ENCODE measurements at regions not wholly inside any gene's neighbourhood (a gene's known extent, or its start where the extent isn't known, plus 50 kb on each side); places are given as distances from the start of the nearest gene placed in this dataset.

- H3K27me3 ChIP-seq (ENCODE audit: insufficient read depth, low read depth, low read length): no peaks in the 10 kb centered on the region
- no peak overlapping the region for H3K27ac ChIP-seq (ENCODE audit: low read length)
- no peak overlapping the region for H2AFZ ChIP-seq (ENCODE audit: low read depth, low read length)
- no peak overlapping the region for H3K9ac ChIP-seq (ENCODE audit: low read length)
- no peak overlapping the region for H3K4me3 ChIP-seq (ENCODE audit: low read length)
- no peaks in the 10 kb centered on the region for H4K20me1 ChIP-seq (ENCODE audit: insufficient read depth)
- no peak for TF ChIP-seq REST (IDR thresholded peaks at IDR 0.05; ENCODE audit: borderline replicate concordance)
- TF ChIP-seq EZH2 (IDR thresholded peaks at IDR 0.05; ENCODE audit: borderline replicate concordance, insufficient read depth, low read length, poor library complexity, severe bottlenecking): no peak
- no peak for TF ChIP-seq TAF1 (IDR thresholded peaks at IDR 0.05; ENCODE audit: low read depth)
- TF ChIP-seq RAD21 (conservative IDR thresholded peaks at IDR 0.05): no peak
- no peak for TF ChIP-seq SMC3 (conservative IDR thresholded peaks at IDR 0.05; ENCODE audit: poor library complexity)
- no peak for TF ChIP-seq CTCF (IDR thresholded peaks at IDR 0.05; ENCODE audit: poor library complexity, severe bottlenecking)
- TF ChIP-seq EP300 (conservative IDR thresholded peaks at IDR 0.05; ENCODE audit: poor library complexity, severe bottlenecking): no peak
- TF ChIP-seq POLR2AphosphoS5 (IDR thresholded peaks at IDR 0.05): no peak
- no peak for TF ChIP-seq MXI1 (conservative IDR thresholded peaks at IDR 0.05; ENCODE audit: poor library complexity, severe bottlenecking)
- H3K4me2 ChIP-seq (ENCODE audit: low read length): no peak overlapping the region
- H3K79me2 ChIP-seq (replicated peaks; ENCODE audit: insufficient read depth, low read length): no peaks in the 10 kb centered on the region
- H3K9me2 ChIP-seq (ENCODE audit: insufficient read depth, low read length): no peaks in the 10 kb centered on the region
- H3K36me3 ChIP-seq (ENCODE audit: insufficient read depth, low read length): no peaks in the 10 kb centered on the region
- H3F3A ChIP-seq (ENCODE audit: insufficient read depth, low read length, poor library complexity, severe bottlenecking): no peaks in the 10 kb centered on the region
- H3K9me3 ChIP-seq (ENCODE audit: low read length): no peaks in the 10 kb centered on the region
These were observed 68.8 kb upstream of the CCDC91 start for GRCh38 chr12:28121433-28121832.

- no peak overlapping the region for H2AFZ ChIP-seq (ENCODE audit: low read depth, low read length)
- H3K36me3 ChIP-seq (ENCODE audit: insufficient read depth, low read length): no peaks in the 10 kb centered on the region
- no peak overlapping the region for H3K4me2 ChIP-seq (ENCODE audit: low read length)
- no peak overlapping the region for H3K27ac ChIP-seq (ENCODE audit: low read length)
- H3K79me2 ChIP-seq (replicated peaks; ENCODE audit: insufficient read depth, low read length): no peaks in the 10 kb centered on the region
- no peak overlapping the region for H3K9ac ChIP-seq (ENCODE audit: low read length)
- no peaks in the 10 kb centered on the region for H4K20me1 ChIP-seq (ENCODE audit: insufficient read depth)
- no peak overlapping the region for H3K4me3 ChIP-seq (ENCODE audit: low read length)
- no peaks in the 10 kb centered on the region for H3K27me3 ChIP-seq (ENCODE audit: insufficient read depth, low read depth, low read length)
- H3F3A ChIP-seq (ENCODE audit: insufficient read depth, low read length, poor library complexity, severe bottlenecking): no peaks in the 10 kb centered on the region
- TF ChIP-seq TAF1 (IDR thresholded peaks at IDR 0.05; ENCODE audit: low read depth) (no peak), EP300 (conservative IDR thresholded peaks at IDR 0.05; ENCODE audit: poor library complexity, severe bottlenecking) (no peak), POLR2AphosphoS5 (IDR thresholded peaks at IDR 0.05) (no peak), RAD21 (conservative IDR thresholded peaks at IDR 0.05) (no peak), SMC3 (conservative IDR thresholded peaks at IDR 0.05; ENCODE audit: poor library complexity) (no peak)
- no peaks in the 10 kb centered on the region for H3K9me3 ChIP-seq (ENCODE audit: low read length)
- H3K9me2 ChIP-seq (ENCODE audit: insufficient read depth, low read length): no peaks in the 10 kb centered on the region
These were observed 68.2 kb upstream of the CCDC91 start for GRCh38 chr12:28121899-28122655.

Data from neural cell (in vitro differentiated cells).